SK-MEL-5 (cell line): ENCODE measurements at regions not wholly inside any gene's neighbourhood (a gene's known extent, or its start where the extent isn't known, plus 50 kb on each side); places are given as distances from the start of the nearest gene placed in this dataset.
"Not testable (repeated sequence)": the region's sequence is repeated elsewhere in the genome, so short reads cannot be mapped to it uniquely, and the experiment has no call there.

Experiments used
- DNase-seq: peaks from one replicate; pipeline ENCODE4 v3.0.0-alpha.2; 2016; ENCODE audit warnings: low read depth, low spot score
- in situ Hi-C: cut with HindIII; loops from 2 replicates; pipeline ENCODE4 v1.10.0; 2016; ENCODE audit warnings: low sequenced_read_pairs, high pct_unique_total_duplicates, low pct_unique_long_range_greater_than_20kb

- in situ Hi-C loops = no loop called here
- no peak for DNase-seq
Measured at GRCh38 chr3:74921676-74922075, 307.2 kb upstream of the CNTN3 start.

- in situ Hi-C loops = no loop called here
- DNase-seq = no peak
Measured at GRCh38 chr3:74920721-74921350, 306.4 kb upstream of the CNTN3 start.

GRCh38 chr3:74916696-74917095, 302.2 kb upstream of the CNTN3 start:
- in situ Hi-C loops = no loop called here
- DNase-seq = no peak

GRCh38 chr3:74906181-74906580, 291.7 kb upstream of the CNTN3 start:
- in situ Hi-C loops = no loop called here
- DNase-seq = no peak

GRCh38 chr3:74905478-74905877, 291.0 kb upstream of the CNTN3 start:
- no peak for DNase-seq
- in situ Hi-C loops = no loop called here

GRCh38 chr3:74904646-74905045, 290.2 kb upstream of the CNTN3 start:
- in situ Hi-C loops = no loop called here

GRCh38 chr3:74899796-74900516, 285.5 kb upstream of the CNTN3 start:
- in situ Hi-C loops, DNase-seq: not testable (repeated sequence)

More at GRCh38 chr3:74904646-74905045, 290.2 kb upstream of the CNTN3 start:
- no peak for DNase-seq

- in situ Hi-C loops = no loop called here
- DNase-seq = peak; percentile 37
Measured at GRCh38 chr3:74897006-74897405, 282.5 kb upstream of the CNTN3 start.

- in situ Hi-C loops = no loop called here
- no peak for DNase-seq
Measured at GRCh38 chr3:74891312-74891711, 276.9 kb upstream of the CNTN3 start.

GRCh38 chr3:74883690-74884089, 269.2 kb upstream of the CNTN3 start:
- DNase-seq = peak; percentile 66
- in situ Hi-C loops = no loop called here

- in situ Hi-C loops = no loop called here
- DNase-seq = no peak
Measured at GRCh38 chr3:74883222-74883621, 268.8 kb upstream of the CNTN3 start.

GRCh38 chr3:74880237-74880636, 265.8 kb upstream of the CNTN3 start:
- no peak for DNase-seq
- in situ Hi-C loops = no loop called here

- DNase-seq = no peak
- in situ Hi-C loops = no loop called here
Measured at GRCh38 chr3:74866357-74867030, 252.0 kb upstream of the CNTN3 start.

GRCh38 chr3:74862476-74862875, 248.0 kb upstream of the CNTN3 start:
- in situ Hi-C loops = no loop called here
- no peak for DNase-seq

- in situ Hi-C loops = no loop called here
- DNase-seq = no peak
Measured at GRCh38 chr3:74861211-74861610, 246.8 kb upstream of the CNTN3 start.

- in situ Hi-C loops = no loop called here
- DNase-seq = no peak
Measured at GRCh38 chr3:74858086-74858485, 243.6 kb upstream of the CNTN3 start.

GRCh38 chr3:74850381-74850780, 235.9 kb upstream of the CNTN3 start:
- in situ Hi-C loops = no loop called here
- DNase-seq = no peak

GRCh38 chr3:74847093-74847492, 232.6 kb upstream of the CNTN3 start:
- DNase-seq = no peak
- in situ Hi-C loops = no loop called here

GRCh38 chr3:74845081-74845480, 230.6 kb upstream of the CNTN3 start:
- in situ Hi-C loops = no loop called here
- no peak for DNase-seq
